GM18502 (cell line): ENCODE measurements at regions not wholly inside any gene's neighbourhood (a gene's known extent, or its start where the extent isn't known, plus 50 kb on each side); places are given as distances from the start of the nearest gene placed in this dataset.

Source experiments
- ATAC-seq: cut with Tn5 transposase; IDR thresholded peaks from one replicate; pipeline ENCODE4 v1.9.1; 2021; ENCODE audit warnings: mild to moderate bottlenecking; ENCODE audit not compliant: unreplicated experiment, poor library complexity

DNA sequence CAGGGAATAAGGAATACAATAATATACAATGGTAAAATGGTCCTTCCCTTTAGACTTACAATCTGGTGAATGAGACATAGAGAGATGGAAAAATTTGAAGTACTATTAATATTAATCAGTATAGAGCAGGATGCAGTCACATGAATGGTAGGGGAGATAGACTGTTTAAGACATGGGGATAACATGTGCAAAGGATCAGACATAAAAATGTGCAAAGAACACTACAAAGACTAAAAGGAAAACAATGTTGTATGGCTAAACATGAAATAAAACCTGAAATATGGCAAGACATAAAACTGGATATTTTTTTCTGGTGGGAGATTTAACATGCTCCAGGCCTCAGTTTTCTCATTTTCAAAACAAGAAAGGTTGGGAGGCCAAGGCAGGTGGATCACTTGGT lies 182.4 kb upstream of the DPT start:
- no peak for ATAC-seq

DNA sequence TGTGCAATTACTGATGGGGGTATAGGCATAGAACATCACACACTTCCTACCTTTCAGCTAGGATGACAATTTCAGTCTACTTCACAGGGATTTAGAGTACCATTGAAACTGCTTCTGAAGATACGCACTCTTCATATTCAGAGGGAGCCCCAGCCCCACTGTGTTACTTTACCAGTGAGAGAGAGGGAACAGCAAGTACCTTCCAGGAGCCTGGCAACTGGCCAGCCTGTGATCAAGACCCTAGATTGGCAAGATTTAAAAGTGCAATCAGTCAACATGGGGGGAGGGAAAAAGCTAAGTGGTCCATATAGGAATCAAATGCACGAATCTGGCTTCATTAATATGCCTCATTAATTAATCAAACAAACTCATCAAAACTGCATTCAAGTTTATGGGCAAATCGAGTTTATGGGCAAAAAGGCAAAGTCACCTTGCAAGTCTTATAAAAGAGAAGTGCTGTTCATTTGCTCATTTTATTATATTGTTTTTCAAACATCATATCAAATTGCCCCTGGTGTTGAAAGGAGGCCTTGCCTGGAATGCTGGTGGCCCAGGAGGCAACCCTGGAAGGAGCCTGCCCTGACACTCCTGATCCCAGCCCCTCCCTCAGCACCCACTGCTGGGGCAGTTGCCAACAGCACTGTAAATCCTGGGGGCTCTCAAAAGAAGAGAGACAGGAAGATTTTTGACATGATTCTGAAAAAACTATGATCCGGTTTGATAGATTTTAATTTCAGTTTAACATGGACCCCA lies 184.9 kb upstream of the DPT start:
- no peak for ATAC-seq

DNA sequence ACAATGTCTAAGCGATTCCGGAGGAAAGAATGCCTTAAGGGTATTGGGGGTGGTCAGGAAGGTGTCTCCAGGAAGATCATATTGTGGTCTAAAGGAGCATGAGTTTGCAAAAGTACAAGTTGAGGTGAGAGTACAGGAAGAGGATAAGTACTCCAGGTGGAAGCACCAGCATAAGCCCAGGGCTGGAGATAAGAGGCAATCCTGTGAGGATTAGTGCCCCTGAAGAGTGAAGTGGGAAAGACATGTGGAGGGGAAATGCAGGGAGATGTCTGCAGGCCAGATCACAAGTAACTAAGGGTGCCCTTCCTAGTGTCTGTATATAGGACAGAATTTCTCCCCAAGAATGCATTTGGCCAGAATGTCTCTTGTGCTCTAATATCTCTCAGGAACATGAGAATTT lies 188.3 kb upstream of the DPT start:
- ATAC-seq: no peak

DNA sequence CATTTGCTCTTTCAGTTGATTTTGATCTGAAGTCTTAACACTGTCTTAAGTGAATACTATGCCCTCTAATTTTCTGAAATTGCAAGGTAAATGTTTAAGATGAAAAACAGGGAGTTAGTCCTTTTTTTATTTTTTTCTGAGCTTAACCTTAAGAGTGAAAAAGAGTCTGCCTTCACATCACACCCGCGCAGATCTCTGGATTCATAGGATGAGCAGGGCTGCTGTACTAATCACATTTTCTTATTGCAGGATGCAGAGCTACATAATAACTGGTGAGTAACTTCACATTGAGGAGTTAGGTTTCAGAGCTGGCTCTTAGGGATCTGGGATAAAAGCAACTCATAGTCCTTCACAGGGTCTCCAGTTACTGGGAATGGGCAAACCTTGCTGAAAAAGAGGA lies 188.7 kb upstream of the ATP1B1 start:
- no peak for ATAC-seq

DNA sequence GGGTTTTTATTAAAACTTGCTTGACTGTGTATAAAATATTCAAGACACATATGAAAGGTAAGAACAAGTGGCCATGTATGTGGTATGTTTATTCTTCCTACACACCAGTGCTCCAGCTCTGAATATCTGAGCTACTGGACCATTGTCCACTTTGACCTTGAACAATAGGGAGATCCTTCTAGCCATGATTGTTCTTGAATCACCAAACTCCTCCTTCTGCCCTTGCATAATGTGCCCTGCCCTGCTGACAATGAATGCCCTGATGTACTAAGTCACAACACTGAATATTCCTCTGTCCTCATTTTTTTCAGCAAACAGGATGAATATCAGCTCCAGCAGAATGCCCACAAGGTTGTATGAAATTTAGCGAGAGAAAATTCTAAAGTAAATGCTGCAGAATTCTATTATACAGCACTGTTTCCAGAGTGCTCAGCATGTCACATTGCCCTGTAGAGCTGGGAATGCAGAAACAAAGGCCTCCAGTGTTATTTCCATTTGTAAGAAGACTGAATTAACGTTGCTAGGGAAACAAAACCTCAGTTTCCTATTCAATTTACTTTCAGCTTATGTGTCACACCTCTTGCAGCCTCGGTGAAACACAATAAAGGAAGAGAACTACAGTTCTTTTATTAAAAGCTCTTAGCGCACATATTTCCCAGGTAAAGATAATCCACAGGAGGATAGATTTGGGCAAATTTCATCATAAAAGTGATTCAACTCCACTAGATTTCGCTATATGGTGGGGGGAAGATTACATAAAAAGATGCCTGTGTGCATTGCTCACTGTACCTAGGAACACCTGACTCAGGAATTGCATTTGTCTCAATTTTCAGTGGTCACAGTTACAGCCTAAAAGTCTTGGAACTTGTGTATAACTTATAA lies 187.4 kb upstream of the ATP1B1 start:
- no peak for ATAC-seq

DNA sequence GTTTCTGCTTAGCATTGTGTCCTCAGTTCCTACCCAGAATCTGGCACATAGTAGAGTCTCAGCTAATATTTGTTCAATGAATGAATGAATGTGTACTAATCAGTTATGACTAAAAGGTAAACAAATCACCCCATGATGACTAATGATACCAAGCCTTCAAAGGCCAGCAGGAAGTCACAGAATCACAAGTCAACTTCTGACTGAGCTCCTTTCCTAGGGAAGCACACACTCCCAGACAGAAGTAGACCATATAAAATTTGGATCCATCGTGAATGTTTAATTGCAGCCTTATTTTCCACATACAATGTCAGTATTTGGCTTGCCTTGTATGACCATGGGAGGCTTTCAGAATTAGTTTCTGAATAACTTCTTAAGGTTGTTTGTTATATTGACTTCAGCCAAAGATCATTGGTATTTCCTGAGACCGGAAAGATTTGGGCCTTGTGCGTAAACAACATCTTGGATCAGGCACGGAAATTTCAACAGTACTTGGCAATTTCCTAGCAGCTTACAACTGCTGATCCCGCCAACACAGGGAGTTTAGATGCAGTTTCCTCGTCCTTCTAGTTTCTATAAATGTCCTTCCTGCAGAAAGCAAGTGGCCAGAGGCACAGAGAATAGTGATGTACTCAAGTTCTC lies 185.9 kb upstream of the ATP1B1 start:
- ATAC-seq: no peak

DNA sequence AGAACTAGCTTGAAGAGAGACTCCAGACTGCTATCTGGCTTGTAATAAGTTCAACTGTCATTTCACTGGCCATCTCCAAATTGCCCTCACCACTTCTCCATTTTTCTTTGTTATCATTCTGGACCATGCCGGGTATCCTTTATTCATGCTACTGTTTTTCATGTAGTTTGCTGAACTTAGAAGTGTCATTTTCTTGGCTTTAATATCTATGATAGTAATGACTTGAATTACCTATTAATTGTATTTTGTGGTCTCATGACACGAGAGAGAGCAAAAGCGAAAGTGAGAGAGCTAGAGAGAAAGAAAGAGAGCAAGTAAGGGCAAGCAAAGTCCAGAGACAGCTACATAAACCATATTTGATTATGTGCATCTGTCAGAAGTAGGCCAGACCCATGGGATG lies 184.9 kb upstream of the ATP1B1 start:
- no peak for ATAC-seq

DNA sequence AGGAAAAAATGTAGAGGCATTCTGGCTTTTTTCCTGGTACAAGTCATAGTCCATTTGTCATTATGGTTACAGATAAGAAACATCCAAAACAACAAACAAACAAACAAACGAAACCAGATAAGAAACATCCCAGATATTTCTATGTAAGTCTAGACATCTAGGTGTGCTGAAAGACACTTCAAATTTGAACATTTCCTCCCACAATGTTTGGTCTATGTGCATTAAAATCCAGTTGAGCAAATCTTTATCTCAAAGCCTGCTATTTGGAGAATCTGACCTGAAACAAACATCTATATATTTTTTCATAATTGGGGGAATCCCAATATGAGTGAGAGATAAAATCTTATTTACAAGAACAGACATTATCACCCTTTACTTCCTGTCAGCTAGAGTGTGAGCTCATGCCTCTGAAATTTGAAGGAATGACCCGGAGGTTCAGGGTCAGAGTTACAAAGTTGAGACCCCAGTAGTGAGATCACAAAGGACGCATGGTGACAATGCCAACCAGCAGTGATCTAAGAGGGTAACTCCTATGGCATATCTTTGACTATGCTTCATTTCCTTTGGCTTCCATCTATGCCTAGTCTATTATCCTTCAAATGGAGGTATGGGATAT lies 182.9 kb upstream of the ATP1B1 start:
- no peak for ATAC-seq

DNA sequence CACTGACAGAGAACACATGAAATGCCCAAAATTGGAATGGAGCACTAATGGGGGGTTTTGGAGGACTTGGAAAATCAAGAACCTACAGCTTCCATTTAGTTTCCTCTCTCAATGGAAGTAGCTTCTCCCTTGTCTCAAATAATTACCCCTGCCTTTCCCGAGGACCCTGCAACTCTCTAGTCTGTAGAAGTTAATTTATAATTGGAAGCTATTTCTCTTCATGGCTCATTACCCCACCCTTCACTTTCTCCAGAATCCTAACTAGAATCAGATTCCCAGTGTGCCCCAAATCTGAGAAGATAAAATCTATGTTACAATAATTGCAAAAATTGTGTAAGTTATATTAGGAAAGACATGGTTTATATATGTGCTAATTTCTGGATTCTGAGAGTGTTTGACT lies 181.5 kb upstream of the ATP1B1 start:
- ATAC-seq: no peak

DNA sequence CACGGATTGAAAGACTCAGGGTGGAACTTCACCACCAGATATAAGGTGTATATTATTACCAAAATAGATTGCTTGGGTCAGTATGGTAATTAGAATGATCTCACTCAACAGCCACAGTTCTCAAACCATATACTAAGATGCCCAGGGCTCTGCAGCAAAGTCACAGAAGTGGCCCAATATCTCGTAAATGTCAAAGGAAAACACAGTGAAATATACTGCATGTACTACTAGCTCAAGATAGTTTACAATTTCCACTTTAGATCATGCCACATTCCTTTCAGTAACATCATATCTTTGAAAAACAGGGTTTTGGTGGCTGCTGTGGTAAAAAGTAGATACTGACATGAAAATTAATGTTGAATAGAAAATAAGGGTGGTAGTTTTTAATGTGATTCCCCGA lies 180.3 kb upstream of the ATP1B1 start:
- ATAC-seq: no peak

DNA sequence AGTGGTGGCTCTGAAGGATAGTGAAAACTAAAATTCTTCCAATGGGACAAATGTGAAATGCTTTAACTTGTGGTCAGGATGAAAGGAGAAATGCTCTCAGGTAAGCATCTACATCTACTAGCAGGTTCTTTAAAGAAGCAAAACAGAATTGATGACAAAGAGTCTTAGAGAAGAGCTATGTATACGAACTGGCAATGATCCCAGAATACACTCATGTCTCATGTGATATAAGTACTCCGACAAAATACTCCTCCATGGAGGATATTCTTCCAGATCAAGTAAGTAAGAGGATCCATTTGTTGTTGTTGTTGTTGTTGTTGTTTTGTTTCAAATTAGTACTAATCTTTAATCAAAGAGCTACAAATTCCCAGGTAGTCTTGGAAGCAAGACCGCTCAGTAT lies 174.0 kb upstream of the ATP1B1 start:
- ATAC-seq: no peak

DNA sequence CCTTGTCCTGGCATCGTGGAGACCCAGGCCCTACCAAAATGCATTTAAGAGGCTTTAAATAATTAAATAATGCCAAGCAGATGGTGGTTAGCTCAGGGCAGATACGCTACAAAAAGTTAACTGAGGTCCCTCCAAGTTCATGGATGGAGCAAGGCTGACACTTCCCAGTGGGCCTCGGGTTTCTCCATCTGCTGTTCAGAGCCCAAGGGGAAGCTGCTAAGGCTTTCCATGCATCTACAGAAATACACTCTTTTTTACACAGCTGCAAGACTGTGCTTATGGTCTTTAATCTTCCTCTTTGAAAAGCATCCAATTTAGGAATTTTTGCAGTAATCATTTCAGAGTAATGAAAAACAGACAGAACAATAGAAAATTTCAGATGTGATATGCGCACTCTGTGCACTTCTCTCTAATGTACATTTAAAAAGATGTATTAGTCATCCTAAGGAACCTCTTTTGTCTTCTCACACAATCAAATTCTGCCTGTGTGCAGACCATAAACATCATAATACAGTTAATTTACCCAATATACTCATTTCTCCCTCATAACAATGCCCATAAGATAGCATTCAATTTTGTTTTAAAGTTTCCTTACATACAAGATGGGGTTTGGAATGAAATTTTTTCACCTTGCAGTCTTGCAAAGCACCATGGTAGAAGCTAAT lies 173.2 kb upstream of the ATP1B1 start:
- ATAC-seq: no peak

DNA sequence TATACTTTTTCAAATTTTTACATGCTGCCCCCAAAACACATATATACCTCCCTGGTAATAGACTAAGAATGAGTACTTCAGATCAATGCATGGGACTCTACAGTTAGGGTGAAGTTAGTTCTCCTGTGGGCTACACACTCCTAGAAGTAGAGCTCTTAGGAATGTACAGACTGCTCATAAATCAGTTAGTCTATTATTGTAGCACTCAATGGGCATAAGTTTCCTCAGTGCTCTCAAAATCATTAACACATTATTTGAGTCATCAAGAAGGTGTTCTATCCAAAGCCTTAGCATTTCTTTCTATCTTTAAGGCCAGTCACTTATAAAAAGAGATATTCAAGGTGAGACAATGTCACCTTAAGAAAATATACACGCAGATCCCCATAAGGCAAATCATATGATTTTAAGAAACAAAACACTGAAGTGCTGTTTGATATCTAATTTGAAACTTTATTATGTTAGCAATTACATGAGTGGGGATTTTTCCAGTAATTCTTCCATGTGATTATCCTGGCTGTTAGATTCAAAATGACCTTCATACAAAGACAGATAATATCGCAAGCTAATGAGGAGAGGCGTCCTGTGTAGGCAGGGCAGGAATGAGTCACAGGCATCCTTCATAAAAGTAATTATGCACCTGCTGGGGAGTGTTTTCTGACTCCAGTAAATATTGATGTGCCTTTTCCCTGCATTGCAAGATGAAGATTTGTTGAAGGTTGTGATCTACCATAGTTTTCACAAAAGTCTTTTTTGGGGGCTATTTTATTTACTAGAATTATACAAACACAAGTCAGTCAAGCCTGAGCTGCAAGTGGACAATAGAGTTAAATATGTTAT lies 167.2 kb upstream of the ATP1B1 start:
- no peak for ATAC-seq

DNA sequence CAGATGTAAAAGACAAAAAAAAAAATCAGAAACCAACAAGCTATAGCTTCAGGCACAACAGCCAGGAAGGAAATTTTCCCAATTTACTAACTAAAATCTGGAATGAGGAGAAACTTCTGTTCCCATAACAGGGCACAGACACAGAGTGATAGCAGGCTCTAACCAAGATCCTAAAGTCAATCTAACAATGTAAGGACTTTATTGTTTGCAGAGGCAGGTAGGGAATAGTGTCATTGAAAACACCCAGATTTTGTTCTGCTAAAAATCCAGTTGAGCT lies 166.6 kb upstream of the ATP1B1 start:
- no peak for ATAC-seq

DNA sequence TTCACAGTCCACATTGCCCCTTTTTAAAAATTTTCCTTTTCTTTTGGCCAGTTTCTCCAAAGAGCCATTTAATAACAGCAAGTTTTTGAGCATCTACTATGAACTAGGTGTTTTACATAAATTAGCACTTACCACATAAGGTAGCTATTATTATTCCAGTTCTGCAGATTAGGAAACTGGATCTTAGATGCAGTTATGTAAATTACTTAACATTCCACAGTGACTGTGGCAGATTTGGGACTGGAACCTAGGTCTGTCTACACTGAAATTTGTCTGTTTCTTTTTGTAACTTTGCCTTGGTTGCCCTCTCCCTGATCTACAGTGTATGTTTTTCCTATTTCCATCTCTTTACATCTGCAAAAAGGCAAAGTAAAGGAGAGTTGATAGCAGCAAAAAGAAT lies 164.8 kb upstream of the ATP1B1 start:
- no peak for ATAC-seq

DNA sequence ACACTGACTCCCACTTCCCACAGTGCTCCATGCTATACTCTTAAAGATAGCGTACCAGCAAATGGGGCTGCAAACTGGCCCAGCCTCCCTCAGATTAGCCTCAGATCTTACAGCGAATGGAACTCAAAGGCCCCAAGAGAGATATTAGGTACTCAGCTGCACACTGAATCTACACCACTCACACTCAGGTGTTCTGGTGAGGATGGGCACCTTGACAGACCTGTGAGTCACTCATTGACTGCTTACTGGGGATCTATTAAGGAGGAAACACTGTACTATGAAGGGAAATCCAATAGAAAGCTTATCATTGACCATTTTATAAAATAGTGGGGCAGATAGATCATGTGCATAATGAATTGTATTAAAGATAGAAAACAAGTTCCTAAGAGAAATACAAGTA lies 164.3 kb upstream of the ATP1B1 start:
- no peak for ATAC-seq

DNA sequence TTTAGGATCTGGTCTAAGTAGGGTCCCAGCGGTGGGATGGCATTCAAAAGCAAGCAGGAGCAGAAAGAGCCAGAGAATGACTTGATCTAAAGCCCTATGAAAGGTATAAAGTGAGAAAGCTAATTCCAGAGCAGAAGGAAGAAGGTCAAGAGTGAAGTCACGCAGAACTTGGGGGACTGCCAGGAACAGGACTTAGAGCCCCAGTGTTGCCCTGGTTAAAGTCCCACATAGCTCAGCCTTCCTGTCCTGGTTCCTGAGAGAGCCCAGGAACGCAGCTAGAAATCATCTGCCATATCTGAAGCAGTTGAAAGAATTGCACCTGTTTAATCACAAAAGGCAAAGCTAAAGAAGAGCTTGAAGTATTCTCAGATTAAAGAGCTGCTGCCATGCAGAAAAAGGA lies 160.6 kb upstream of the ATP1B1 start:
- no peak for ATAC-seq

DNA sequence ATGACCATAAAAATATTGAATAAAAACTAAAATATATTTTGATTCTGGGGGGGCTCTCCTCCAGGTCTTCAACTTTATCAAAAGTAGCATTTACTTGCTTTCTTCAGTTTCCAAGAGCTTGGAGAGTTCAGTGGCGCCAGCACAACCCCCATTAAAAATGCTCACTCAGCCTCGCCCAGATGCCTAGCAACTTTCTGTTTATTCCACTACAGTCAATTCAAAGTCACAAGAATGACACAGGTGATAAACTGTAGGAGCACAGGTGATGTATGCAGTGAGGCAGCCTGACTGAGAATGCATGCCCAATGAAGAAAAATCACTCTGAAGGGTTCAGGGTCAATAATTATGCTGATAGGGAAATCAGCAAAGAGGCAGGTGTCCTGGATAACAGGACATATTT lies 159.4 kb upstream of the ATP1B1 start:
- ATAC-seq: no peak

DNA sequence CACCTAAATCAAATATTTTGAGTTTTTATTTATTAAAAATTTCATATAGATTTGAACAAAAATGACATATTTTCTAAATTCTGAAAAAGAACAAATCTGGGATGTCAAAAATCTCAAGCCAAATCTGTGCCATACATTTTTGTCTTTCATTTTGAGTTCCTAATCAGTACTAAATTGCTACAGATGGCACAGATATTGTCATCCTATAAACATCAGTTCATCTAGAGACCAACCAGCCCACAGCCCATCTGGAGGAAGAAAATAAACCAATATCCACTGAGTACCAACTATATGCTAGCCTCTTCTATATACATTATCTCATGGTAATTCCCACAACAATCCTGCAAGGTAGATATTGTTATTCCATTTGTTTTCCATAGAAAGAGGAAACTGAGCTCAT lies 156.8 kb upstream of the ATP1B1 start:
- no peak for ATAC-seq

DNA sequence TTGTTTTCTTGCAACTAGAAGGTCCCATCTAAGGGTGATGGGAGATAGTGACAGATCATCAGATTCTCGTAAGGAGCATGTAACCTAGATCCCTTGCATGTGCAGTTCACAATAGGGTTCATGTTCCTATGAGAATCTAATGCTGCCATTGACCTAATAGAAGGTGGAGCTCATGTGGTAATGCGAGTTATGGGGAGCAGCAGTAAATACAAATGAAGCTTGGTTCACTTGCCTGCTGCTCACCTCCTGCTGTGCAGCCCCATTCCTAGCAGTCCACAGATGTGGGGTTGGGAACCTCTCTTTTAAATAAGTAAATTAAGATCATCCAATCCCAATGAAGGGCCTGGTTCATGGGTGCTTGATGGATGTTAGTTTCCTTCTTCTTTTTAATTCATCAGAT lies 148.7 kb upstream of the ATP1B1 start:
- no peak for ATAC-seq
